ENCODE measurements at regions not wholly inside any gene's neighbourhood (a gene's known extent, or its start where the extent isn't known, plus 50 kb on each side); places are given as distances from the start of the nearest gene placed in this dataset.

DNA sequence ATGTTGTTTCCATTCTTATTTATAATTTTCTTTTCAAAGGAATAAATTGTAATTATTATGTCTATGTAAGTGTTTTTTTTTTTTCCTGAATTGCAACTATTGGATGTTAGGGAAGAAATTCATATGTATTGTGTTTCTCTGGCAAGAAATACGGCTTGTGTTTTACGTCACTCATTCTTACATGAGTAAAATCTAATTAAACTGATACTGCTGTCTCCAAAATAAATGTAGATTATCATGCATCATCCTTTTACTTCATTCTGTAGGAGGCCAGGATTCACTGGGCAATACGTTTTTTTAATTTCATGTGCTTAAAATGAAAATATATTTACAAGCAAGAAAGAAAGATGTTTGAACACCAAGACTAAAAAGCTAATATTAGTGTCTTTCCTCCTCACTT is 590.8 kb downstream of the OTOL1 start:
- Histone ChIP-seq H3K27ac (no peak overlapping the region), H3K4me2 (no peak overlapping the region), H3K4me1 (0 out of 3 replicates have a peak, but pooled peaks cover 3% of the 10 kb centered on the region), H3K9me3 (no peaks in the 10 kb centered on the region), H3K4me3 (no peak overlapping the region)
- 58% methylated on average over 3 of the region's 3 CpGs for WGBS (ENCODE audit: missing lambda C conversion rate)
- POLR2A ChIA-PET, result no interaction called here
- TF ChIP-seq CBX8 (IDR thresholded peaks at IDR 0.05), result no peak
- TF ChIP-seq NPAS2 (CRISPR knock-in tag; IDR thresholded peaks at IDR 0.05; ENCODE audit: borderline replicate concordance), result no peak
- no peak for TF ChIP-seq POLR2AphosphoS2 (conservative IDR thresholded peaks at IDR 0.05; ENCODE audit: low read length)
- no peak for TF ChIP-seq KDM1A (IDR thresholded peaks at IDR 0.05; ENCODE audit: low read depth)
- no peak for TF ChIP-seq E2F6 (IDR thresholded peaks at IDR 0.05; ENCODE audit: borderline replicate concordance, low read depth)
- no peak for TF ChIP-seq RAD21 (conservative IDR thresholded peaks at IDR 0.05 in 1 of 2, IDR thresholded peaks at IDR 0.05 in 1 of 2)
- TF ChIP-seq HDAC2 (IDR thresholded peaks at IDR 0.05), result no peak
- no peak for TF ChIP-seq HOXA7 (CRISPR knock-in tag; IDR thresholded peaks at IDR 0.05)
- no peak for TF ChIP-seq RCOR1 (IDR thresholded peaks at IDR 0.05; ENCODE audit: low read depth, low read length)
- no peak for TF ChIP-seq MYC (IDR thresholded peaks at IDR 0.05; ENCODE audit: borderline replicate concordance, low read length)
- TF ChIP-seq HOXB13 (CRISPR knock-in tag; IDR thresholded peaks at IDR 0.05; ENCODE audit: low read depth), result no peak
- TF ChIP-seq MAFK (IDR thresholded peaks at IDR 0.05; ENCODE audit: partially characterized antibody), result no peak
- no peak for TF ChIP-seq MAX (IDR thresholded peaks at IDR 0.05)
- TF ChIP-seq PHF8 (IDR thresholded peaks at IDR 0.05; ENCODE audit: borderline replicate concordance, low read depth), result no peak
- no peak for TF ChIP-seq EHF (CRISPR knock-in tag; IDR thresholded peaks at IDR 0.05)
- no peak for TF ChIP-seq CEBPB (IDR thresholded peaks at IDR 0.05)
- TF ChIP-seq CTCF (IDR thresholded peaks at IDR 0.05), result no peak
- FAIRE-seq, result no peak
- DNase-seq (ENCODE audit: low read depth in 1 of 2, low spot score in 1 of 2), result no peak
- ATAC-seq, result no peak
- CTCF ChIA-PET, result interaction anchor here (0.6 kb wide), 1 partner anchor 898 kb away, joined by 3 read pairs; no protein-coding TSS in a partner anchor

GRCh38 chr3:162092751-162093150 is 596.1 kb downstream of the OTOL1 start:
- ChIA-PET POLR2A (no interaction called here), CTCF (no interaction called here)
- ATAC-seq, result no peak
- no peak overlapping the region for H3K27ac ChIP-seq
- H3K4me2 ChIP-seq, result no peak overlapping the region
- 32% methylated on average over 3 of the region's 3 CpGs for WGBS (ENCODE audit: missing lambda C conversion rate)
- no peak for DNase-seq (ENCODE audit: low read depth in 1 of 2, low spot score in 1 of 2)
- TF ChIP-seq MAX (IDR thresholded peaks at IDR 0.05) (no peak), CTCF (IDR thresholded peaks at IDR 0.05) (no peak), JUNB (IDR thresholded peaks at IDR 0.05) (no peak), RNF2 (IDR thresholded peaks at IDR 0.05; ENCODE audit: borderline replicate concordance, low read depth) (no peak), FOSL2 (IDR thresholded peaks at IDR 0.05) (no peak), FOSL2 (CRISPR knock-in tag; IDR thresholded peaks at IDR 0.05) (no peak), GATA3 (IDR thresholded peaks at IDR 0.05; ENCODE audit: borderline replicate concordance) (no peak), TFCP2L1 (CRISPR knock-in tag; IDR thresholded peaks at IDR 0.05) (no peak), HMGXB4 (CRISPR knock-in tag; IDR thresholded peaks at IDR 0.05; ENCODE audit: borderline replicate concordance) (no peak), HDAC2 (IDR thresholded peaks at IDR 0.05) (no peak), HOXA7 (CRISPR knock-in tag; IDR thresholded peaks at IDR 0.05) (no peak)
- TF ChIP-seq, protein P1, sequence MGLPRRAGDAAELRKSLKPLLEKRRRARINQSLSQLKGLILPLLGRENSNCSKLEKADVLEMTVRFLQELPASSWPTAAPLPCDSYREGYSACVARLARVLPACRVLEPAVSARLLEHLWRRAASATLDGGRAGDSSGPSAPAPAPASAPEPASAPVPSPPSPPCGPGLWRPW (IDR thresholded peaks at IDR 0.05), result no peak
- no peak overlapping the region for H3K4me3 ChIP-seq
- no peaks in the 10 kb centered on the region for H3K9me3 ChIP-seq
- FAIRE-seq, result no peak
- no peaks in the 10 kb centered on the region for H3K4me1 ChIP-seq

All from A549 (cell line).